Epithelial cell of prostate (primary cell): ENCODE measurements at regions not wholly inside any gene's neighbourhood (a gene's known extent, or its start where the extent isn't known, plus 50 kb on each side); places are given as distances from the start of the nearest gene placed in this dataset.

Experiments
- DNase-seq: peaks from one replicate; pipeline ENCODE4 v3.0.0-alpha.2; 2011; ENCODE audit warnings: low read depth, low spot score
- H3K27ac ChIP-seq: fragments of 450-650 bp; 2 replicates; pipeline ENCODE4 v1.5.1; 2017; ENCODE audit warnings: mild to moderate bottlenecking

DNA sequence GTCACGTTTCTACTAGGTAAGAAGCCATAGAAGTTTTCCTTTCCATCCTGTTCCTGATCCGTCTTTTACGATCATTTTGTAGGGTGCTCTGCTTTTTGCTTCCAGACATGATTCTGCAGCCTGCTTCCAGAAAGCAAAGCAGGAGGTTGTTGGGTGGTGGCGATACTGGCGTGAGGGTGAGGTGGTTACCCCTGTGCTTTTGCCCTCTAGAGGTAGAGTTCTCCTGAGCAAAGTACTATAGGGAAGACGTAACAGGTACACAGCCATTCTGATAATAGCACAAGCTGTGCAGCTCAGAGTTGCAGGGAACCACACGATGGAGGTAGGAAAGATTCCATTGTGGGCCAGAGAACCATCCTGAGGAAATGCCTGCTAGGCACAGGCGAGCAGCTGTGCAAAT is 186.0 kb downstream of the PAH start:
- no peak for DNase-seq
- H3K27ac ChIP-seq = no peak overlapping the region

DNA sequence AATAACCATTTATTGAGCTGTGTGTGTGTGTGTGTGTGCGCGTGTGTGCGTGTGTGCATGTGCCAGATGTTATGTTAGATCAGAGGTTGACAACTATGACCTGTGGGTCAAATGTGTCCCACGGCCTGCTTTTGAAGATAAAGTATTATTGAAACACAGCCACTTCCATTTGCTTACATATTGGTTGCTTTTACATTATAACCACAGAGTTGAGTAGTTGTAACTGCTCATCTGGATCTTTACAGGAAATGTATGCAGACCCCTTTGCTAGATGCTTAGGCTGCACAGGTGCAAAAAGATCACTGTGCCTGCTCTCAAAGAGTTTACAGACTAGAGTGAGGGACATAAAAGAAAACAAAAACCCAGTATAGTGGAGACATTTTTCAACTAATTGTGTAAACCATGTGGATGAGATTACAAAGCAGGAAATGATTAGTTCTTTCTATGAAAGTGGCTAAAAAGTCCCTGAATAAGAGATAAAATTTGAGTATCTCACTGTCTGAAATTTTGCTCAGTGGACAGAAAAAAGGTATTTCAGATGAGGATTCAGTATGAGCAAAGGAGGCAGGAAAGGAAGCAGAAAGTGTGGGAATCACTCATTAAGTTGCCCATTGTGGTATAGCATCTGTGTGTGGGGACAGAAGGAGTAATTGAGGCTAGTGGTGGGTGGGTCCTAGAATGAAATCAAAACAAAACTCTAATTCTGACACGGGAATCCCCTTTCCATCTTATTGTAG is 188.4 kb downstream of the PAH start:
- no peak overlapping the region for H3K27ac ChIP-seq
- DNase-seq = no peak

DNA sequence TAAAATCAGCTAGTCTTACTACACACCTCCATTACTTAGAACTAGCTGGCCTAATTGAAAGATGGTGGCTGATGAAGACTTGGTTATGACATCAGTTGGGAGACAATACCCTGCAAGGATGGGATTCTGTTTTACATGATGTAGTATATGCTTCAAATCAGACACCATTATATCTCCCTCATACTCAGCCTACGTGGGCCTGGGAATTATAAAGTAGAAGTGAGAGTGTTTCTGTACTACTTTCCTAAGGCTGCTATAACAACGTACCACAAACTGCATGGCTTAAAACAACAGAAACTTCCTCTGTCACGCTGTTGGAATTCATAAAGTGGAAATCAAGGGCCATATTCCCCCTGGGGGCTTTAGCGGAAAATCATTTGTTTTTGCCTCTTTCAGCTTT is 190.4 kb downstream of the PAH start:
- no peak overlapping the region for H3K27ac ChIP-seq
- DNase-seq = no peak

DNA sequence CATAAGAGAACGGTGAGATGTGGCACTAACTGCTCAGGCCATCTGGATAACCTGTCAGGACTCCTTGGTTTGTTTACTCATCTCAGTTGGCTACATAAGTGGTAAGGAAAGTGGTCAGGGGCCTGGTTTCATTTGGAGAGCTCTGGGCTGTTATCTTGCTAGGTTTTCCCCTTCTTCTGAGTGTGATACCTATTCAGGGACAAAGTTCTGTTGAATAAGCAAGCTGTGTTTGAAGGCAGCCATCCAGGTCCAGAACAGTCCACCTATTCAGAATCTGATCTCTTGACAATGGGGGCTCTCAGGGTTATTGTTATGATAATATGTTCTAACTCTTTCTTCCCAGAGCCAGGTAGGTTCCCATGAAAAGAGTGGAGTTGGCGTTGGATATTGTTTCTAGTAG is 194.9 kb downstream of the PAH start:
- H3K27ac ChIP-seq = no peak overlapping the region
- no peak for DNase-seq

DNA sequence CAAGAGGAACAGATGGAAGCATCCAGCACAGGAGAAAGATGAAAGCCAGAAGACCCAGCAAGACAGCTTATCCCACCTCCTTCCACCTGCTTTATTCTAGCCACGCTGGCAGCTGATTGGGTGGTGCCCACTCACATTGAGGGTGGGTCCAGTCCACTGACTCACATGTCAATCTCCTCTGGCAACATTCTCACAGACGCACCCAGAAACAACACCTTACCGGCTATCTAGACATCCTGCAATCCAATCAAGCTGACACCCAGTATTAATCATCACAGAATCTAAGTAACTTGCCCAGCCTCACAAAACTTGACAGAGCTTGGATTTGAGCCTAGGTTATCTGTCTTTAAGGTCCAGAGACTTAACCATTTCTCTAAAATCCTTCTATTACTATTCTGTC is 208.9 kb downstream of the PAH start:
- no peak for DNase-seq
- H3K27ac ChIP-seq = no peak overlapping the region

DNA sequence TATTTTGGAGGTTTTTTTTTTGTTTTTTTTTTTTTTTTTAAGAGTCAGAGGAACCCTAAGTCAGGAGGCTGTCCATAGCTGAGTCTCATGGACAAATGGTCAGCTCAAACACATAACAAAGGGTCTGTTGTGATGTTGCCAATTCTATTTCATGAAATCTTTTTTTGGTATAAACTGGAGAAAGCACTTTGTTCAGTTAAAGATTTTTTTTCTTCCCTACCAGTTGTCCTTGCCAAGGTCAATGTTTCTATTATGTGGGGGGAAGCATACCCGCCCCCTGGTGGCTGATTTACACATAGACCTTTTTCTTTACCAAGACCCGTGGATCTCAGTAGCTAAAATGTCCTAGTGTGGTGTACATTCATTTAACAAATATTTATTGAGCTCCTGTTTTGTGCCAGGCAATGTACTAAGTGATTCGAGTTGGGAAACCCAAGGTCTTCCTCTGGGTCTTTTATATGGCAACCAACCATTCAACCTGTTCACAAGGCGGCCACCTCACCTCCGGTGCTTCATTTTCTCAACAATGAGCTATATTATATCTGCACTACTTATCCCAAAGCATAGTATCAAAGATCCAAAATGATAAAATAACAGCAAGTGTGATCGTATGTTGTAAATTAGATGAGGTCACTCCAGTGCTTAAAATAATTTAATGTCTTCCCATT is 214.5 kb downstream of the PAH start:
- H3K27ac ChIP-seq = no peak overlapping the region
- no peak for DNase-seq

DNA sequence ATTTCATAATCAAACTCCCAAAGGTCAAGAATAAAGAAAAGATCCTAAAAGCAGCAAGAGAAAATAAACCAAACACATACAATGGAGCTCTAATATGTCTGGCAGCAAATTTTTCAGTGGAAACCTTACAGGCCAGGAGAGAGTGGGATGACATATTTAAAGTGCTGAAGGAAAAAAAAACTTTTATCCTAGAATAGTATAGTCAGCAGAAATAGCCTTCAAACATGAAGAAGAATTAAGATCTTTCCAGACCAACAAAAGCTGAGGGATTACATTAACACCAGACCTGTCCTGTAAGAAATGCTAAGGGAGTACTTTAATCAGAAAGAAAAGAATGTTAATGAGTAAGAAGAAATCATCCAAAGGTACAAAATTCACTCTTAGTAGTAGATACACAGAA is 215.7 kb upstream of the IGF1 start:
- no peak for DNase-seq
- no peak overlapping the region for H3K27ac ChIP-seq

DNA sequence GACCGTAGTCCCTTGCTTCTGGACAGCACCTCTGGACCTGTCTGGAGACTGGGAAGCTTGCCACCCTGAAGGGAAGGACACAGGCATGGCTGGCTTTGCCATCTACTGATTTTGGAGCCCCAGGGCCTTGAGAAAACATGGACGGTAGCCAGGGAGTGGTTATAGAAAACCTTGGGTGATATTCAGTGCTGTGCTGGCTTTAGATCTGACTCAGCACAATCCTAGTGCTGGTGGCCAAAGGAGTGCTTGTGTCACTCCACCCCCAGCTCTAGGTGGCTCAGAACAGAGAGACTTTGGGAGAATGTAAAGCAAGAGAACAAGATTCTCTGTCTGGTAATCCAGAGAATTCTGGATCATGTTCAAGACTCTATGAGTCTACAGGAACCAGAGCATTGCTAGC is 214.5 kb upstream of the IGF1 start:
- DNase-seq = no peak
- no peak overlapping the region for H3K27ac ChIP-seq

DNA sequence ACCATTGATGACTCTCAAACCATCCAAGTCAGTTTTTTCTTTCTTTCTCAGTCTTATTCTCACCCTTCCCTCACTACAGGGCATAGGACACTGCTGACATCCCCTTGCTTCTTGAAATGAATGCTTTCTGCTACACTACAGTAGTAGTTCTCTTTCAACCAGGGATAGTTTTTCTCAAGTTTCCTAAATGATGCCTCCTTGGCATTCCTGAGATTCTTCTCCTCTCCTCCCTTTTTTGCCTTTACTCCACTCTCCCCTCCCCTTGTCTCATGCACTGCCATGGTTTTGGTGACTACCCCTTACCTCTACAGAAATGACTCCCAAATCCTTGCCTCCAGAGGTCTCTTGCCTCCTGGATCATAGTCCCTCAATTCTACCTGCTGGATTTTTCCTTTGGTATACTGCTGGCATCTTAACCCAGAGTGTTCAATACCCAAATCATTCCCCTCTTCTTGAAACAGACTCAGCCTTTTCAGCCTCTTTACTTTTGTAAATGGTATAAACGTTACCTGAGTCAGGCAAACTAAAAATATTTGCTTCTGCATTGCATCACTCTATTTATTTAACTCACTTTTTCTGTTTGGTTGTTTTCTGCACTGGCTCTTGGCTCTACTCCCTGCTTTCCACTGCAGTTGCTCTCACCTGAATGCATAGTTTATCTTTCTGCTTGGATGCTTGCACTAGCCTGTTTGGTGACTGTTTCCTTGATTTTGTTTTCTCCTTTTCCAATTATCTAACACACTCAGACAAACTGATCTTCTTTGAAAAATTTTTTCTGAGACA is 211.6 kb upstream of the IGF1 start:
- no peak overlapping the region for H3K27ac ChIP-seq
- no peak for DNase-seq

DNA sequence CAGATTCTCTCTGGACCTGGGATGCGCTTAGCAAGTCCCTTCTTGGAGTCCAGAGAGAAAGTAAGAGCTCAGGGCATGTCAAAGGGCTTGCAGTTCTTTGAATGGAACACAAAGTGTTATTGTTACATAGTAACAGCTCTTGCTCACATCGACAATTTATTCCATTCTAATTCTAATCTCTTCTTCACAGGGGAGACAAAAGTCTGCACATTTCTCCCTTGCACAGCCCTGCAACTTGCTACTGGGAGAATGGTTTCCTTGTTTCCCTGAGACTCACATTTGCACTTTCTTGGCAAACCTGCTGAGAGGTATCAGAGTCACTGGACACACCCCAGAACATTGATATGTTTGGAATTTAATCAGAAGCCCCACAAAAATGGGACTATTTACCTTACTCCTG is 209.9 kb upstream of the IGF1 start:
- no peak overlapping the region for H3K27ac ChIP-seq

DNA sequence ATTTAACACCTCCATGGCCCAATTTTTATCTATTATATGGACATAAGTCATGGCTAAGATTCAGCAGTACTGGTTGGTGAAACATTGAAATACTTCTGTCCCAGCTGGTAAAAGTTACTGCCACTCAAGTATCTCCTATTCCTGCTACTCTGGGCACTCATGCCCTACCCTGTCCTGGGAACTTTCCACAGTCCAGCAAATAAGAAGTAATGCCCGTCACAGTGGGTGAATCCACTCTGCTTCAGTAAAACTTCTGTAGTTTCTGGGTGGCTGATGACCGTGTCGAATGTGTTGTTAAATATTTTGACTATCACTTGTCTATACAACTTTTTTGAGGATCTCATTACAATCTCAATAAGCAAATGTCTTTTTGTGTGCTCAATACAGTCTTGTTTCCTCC is 209.3 kb upstream of the IGF1 start:
- H3K27ac ChIP-seq = no peak overlapping the region
- no peak for DNase-seq

More for the DNA sequence above, 209.9 kb upstream of the IGF1 start:
- no peak for DNase-seq

DNA sequence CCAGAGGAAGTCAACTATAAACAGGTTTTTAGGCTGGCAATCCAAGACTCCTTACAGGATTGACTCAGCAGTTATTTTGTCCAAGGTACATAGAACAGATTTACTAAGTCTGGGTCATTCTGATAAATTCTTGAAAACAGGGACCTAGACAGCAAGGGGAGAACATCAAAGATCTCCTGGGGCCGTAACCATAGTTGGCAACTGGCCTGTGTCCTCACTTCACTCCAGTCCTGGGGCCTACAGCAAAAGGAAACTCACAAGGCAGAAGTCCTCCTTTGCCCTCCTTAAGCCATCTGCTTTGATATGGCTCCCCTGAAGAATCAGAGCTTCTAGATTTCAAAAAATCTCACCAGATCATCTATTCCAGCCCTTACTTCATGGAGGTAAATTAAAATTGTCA is 207.2 kb upstream of the IGF1 start:
- DNase-seq = no peak
- no peak overlapping the region for H3K27ac ChIP-seq

DNA sequence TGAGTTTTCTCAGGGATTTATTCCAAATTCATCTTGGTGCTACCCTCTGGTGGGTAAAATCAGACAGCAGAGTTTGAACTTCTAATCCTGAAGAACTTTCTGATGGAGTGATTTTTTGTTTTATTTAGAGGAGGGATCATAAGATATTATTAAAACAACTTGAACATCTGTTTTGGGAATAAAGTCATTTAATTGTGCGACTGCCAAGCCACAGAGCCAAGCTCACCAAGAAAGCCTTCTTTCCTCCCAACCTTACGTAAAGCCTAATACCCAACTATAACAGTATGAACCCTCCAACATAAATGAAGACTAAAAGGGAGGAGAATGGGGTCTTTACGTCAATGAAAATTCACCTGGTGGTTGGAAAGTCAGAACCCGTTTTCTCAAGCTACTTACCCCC is 205.5 kb upstream of the IGF1 start:
- no peak overlapping the region for H3K27ac ChIP-seq
- no peak for DNase-seq

DNA sequence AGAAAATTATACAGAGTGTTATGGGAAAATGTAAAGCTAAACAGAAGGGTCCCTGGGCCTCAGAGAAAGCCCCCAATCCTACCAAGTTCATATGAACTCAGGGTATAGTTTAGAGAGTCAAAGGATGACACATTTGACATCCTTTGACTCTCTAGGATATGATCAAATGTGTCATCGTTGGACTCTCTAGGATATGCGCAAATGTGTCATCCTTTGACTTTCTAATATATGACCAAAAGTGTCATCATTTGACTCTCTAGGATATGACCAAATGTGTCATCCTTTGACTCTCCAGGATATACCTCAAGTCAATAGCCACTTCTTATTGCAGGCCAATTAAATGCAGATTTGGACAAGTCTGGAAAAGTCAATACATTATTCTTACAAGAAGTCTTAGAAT is 204.8 kb upstream of the IGF1 start:
- no peak for DNase-seq
- no peak overlapping the region for H3K27ac ChIP-seq

DNA sequence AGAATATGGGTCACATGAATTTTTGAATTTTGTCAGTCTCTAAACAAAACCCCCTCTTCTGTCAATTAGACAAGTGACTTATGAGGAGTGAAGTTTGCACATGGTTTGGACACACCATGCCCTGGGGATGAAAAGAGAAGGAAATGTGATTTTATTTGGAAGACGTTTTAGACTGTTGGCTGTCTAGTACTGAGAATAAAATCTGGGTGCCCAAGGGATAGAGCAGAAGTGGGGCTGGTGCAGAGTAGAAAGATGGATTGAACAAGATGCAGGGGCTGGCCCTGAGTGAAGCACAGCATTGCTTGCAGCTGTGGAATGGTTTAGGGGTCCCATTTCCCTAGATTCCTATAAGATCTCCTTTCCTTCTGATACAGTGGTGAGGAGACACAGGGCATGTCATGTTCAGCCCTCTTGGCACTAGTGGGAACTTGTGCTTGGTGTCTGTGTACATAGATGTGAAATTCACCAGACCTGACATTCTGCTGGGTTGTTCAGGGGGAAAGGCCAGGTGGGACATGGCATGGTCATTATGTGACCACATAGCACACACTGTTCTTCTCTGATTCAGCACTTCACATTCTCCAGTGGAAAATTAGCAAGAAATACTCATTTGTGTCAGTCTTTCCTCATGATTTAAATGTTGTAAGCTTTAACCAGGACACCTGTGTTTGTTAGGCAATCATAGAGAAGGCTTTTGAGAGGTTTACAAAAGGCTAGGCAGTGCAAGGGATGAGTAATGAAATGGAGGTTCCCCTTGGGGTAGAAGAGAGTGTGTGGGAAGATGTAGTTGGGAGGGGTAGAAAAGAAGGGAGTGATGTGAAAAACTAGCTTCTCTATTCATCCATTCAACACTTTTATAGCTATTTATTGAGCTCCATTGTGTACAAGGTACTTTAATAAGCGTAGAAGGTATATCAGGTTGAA is 202.3 kb upstream of the IGF1 start:
- no peak for DNase-seq
- no peak overlapping the region for H3K27ac ChIP-seq

DNA sequence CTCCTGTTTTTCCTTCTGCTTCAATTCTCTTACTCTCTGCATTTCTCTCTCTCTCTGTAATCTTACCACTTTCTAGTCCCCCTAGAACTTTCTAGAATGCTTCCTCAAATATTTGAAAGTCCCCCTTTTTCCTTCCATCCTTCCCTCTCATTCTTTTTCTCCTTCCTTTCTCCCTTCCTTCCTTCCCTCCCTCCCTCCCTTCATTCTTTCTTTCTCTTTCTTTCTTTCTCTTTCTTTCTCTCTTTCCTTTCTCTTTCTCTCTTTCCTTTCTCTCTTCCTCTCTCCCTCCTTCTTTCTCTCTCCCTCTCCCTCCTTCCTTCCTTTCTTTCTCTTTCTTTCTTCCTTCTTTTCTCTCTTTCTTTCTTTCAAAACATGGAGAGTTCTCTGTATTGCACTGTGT is 201.4 kb upstream of the IGF1 start:
- no peak overlapping the region for H3K27ac ChIP-seq
- no peak for DNase-seq

DNA sequence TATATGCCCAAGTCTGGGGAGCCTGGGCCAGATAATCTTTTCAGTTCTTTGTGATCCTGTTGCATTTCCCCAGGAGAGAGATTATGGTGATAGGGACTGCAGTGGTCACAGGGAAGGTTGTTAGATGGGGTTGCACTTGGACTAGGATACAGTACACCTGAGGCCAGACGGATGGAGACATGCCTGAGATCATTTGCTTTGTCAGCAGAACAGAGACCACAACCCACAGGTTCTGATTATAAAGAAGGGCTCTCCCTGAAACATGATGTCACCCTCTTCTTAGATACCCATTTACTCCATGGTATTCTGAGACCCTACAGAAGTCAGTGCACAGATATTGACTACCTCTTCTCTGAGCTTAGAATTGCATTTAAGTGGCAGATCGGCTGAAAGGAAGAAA is 200.9 kb upstream of the IGF1 start:
- DNase-seq = no peak
- no peak overlapping the region for H3K27ac ChIP-seq

DNA sequence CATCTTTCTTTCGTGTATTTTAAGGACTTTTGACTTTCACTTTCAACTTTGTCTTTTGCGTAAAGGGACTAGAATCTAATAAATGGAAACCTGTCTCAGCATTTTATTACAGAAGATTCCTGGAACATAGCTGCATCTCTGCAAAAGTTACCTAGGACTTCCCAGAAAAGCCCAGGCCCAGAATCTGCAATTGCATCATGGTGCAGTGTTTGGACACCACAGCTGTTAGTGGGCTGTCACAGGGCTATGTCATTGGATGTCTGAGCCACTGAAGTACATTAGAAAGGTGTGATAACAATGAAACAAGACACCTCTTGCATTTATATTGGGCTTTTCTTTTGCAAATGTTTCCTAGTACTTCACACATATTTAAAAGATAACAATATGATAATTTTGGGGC is 199.9 kb upstream of the IGF1 start:
- no peak for DNase-seq
- no peak overlapping the region for H3K27ac ChIP-seq

DNA sequence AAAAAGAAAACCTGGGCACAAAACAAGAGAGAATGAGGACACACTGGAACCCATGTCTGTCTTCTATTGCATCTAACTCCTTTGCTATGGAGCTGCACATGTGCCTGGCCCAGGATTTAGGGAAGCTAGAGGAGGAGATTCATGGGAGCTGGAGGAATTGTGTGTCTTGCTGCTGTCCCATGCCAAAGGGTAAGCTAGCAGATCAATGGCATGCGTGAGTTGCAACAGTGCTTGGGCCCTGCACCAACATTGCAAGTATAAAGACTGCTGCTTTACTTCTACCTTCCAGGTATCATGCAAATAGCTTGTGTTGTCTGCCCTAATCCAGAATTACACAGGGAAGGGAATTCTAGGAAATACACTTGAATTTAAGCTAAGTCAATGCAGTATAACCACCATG is 196.4 kb upstream of the IGF1 start:
- no peak overlapping the region for H3K27ac ChIP-seq
- DNase-seq = no peak

DNA sequence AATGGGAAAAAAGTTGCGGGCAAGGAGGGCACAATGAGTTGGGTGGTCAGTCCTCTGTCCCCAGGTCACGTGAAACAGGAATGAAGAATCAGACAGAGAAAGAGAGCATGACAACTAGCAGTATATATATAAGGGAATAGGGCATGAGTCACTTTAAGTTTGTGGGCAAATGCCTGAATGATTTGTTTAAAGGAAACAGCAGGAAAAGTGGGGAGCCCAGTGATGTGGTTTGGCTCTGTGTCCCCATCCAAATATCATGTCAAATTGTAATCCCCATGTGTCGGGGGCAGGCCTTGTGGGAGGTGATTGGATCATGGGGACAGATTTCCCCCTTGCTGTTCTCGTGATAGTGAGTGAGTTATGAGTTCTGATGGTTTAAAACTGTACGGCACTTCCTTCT is 195.3 kb upstream of the IGF1 start:
- DNase-seq = no peak
- no peak overlapping the region for H3K27ac ChIP-seq
